ENCODE measurements at regions not wholly inside any gene's neighbourhood (a gene's known extent, or its start where the extent isn't known, plus 50 kb on each side); places are given as distances from the start of the nearest gene placed in this dataset.

- Histone ChIP-seq H3K79me2 (ENCODE audit: control insufficient read depth, insufficient read depth, low read length) (no peaks in the 10 kb centered on the region), H3K9me3 (replicated peaks; ENCODE audit: control insufficient read depth, insufficient read depth, low read length) (no peaks in the 10 kb centered on the region), H3K36me3 (ENCODE audit: control insufficient read depth in 2 of 2, insufficient read depth in 2 of 2, low read length in 1 of 2) (no peaks in the 10 kb centered on the region), H3K4me1 (ENCODE audit: control insufficient read depth, insufficient read depth, low read length) (no peaks in the 10 kb centered on the region), H3K4me2 (ENCODE audit: control insufficient read depth, insufficient read depth) (no peak overlapping the region), H3K4me3 (no peak overlapping the region), H4K20me1 (ENCODE audit: control insufficient read depth, insufficient read depth) (no peaks in the 10 kb centered on the region), H2AFZ (ENCODE audit: control insufficient read depth, low read depth, low read length) (no peak overlapping the region), H3K27me3 (replicated peaks in 1 of 2; ENCODE audit: control insufficient read depth in 2 of 2, insufficient read depth in 2 of 2, low read length in 1 of 2) (peaks cover 0 to 2% of the 10 kb centered on the region in 2 experiments; a peak in 3 of 4 replicates), H3K27ac (ENCODE audit: control insufficient read depth, insufficient read depth) (no peak overlapping the region), H3K9ac (ENCODE audit: control insufficient read depth, insufficient read depth, low read length) (no peak overlapping the region)
- intact Hi-C loops (cut with micrococcal nuclease; ENCODE audit: unreplicated experiment) (no loop called here), in situ Hi-C loops (cut with MboI) (no loop called here)
- ChIA-PET CTCF (interaction anchor here (0.8 to 1.0 kb wide), 2 partner anchors 10 to 441 kb away, joined by 3 read pairs; no protein-coding TSS in a partner anchor), SMC1A (ENCODE audit: uncharacterized antibody, unreplicated experiment) (interaction anchor here (1.3 kb wide), 1 partner anchor 363 kb away, joined by 3 read pairs; no protein-coding TSS in a partner anchor), RAD21 (ENCODE audit: unreplicated experiment) (no interaction called here), POLR2A (no interaction called here)
- DNase-seq (ENCODE audit: low read depth, low spot score) (no peak), FAIRE-seq (no peak), ATAC-seq (no peak)
- TF ChIP-seq IKZF1 (conservative IDR thresholded peaks at IDR 0.05) (no peak), RB1 (IDR thresholded peaks at IDR 0.05; ENCODE audit: borderline replicate concordance) (no peak)
- 15% methylated on average over 4 of the region's 4 CpGs for WGBS (ENCODE audit: insufficient coverage, insufficient replicate concordance, low lambda C conversion rate, missing lambda C conversion rate)
- BruUV-seq (replicated peaks), result no TSS peak
Observed at GRCh38 chr2:120638450-120638849, 97.2 kb upstream of the GLI2 start.

GRCh38 chr2:120641366-120641771 is 94.3 kb upstream of the GLI2 start:
- TF ChIP-seq WRNIP1 (IDR thresholded peaks at IDR 0.05; ENCODE audit: borderline replicate concordance, low read depth, low read length), result no peak
- CTCF ChIA-PET, result interaction anchor here (1.4 kb wide), 1 partner anchor 34 kb away, joined by 3 read pairs; no protein-coding TSS in a partner anchor

More at GRCh38 chr2:120641366-120641771, 94.3 kb upstream of the GLI2 start:
- peaks cover 0 to 2% of the 10 kb centered on the region in 2 experiments; a peak in 2 of 4 replicates for H3K27me3 ChIP-seq (replicated peaks in 1 of 2; ENCODE audit: control insufficient read depth in 2 of 2, insufficient read depth in 2 of 2, low read length in 1 of 2)
- H3K9me3 ChIP-seq (replicated peaks; ENCODE audit: control insufficient read depth, insufficient read depth, low read length), result no peaks in the 10 kb centered on the region
- no peak overlapping the region for H3K4me2 ChIP-seq (ENCODE audit: control insufficient read depth, insufficient read depth)
- in situ Hi-C loops (cut with MboI), result no loop called here
- ATAC-seq (no peak), FAIRE-seq (no peak), DNase-seq (ENCODE audit: low read depth, low spot score) (no peak)
- ChIA-PET RAD21 (ENCODE audit: unreplicated experiment) (no interaction called here), POLR2A (no interaction called here), SMC1A (ENCODE audit: uncharacterized antibody, unreplicated experiment) (no interaction called here)
- H3K27ac ChIP-seq (ENCODE audit: control insufficient read depth, insufficient read depth), result no peak overlapping the region
- no peaks in the 10 kb centered on the region for H3K79me2 ChIP-seq (ENCODE audit: control insufficient read depth, insufficient read depth, low read length)
- no peaks in the 10 kb centered on the region for H4K20me1 ChIP-seq (ENCODE audit: control insufficient read depth, insufficient read depth)
- no TSS peak for BruUV-seq (replicated peaks)
- no peak overlapping the region for H3K4me3 ChIP-seq
- intact Hi-C loops (cut with micrococcal nuclease; ENCODE audit: unreplicated experiment), result no loop called here
- WGBS (ENCODE audit: insufficient coverage, insufficient replicate concordance, low lambda C conversion rate, missing lambda C conversion rate), result 42% methylated on average over 5 of the region's 5 CpGs
- no peaks in the 10 kb centered on the region for H3K4me1 ChIP-seq (ENCODE audit: control insufficient read depth, insufficient read depth, low read length)
- H3K9ac ChIP-seq (ENCODE audit: control insufficient read depth, insufficient read depth, low read length), result no peak overlapping the region
- H2AFZ ChIP-seq (ENCODE audit: control insufficient read depth, low read depth, low read length), result no peak overlapping the region
- H3K36me3 ChIP-seq (ENCODE audit: control insufficient read depth in 2 of 2, insufficient read depth in 2 of 2, low read length in 1 of 2), result no peaks in the 10 kb centered on the region

Measured in GM12878 (cell line).